K562 (cell line): ENCODE measurements at regions not wholly inside any gene's neighbourhood (a gene's known extent, or its start where the extent isn't known, plus 50 kb on each side); places are given as distances from the start of the nearest gene placed in this dataset.

ENCODE experiments used
- ARHGAP35 ChIP-seq: fragments of 450-650 bp; IDR thresholded peaks from 2 replicates; pipeline ENCODE4 v1.6.1; 2018; ENCODE audit not compliant: partially characterized antibody
- FUS ChIP-seq: fragments of 200-400 bp; formaldehyde crosslinking; optimal IDR thresholded peaks from 2 replicates; pipeline ENCODE3; 2017; ENCODE audit warnings: low read depth, low read length
- MGA ChIP-seq: fragments of 450-650 bp; IDR thresholded peaks from 2 replicates; pipeline ENCODE4 v1.6.1; 2016; ENCODE audit warnings: mild to moderate bottlenecking, moderate library complexity
- ZNF280A ChIP-seq: fragments of 450-650 bp; IDR thresholded peaks from 2 replicates; pipeline ENCODE4 v1.6.1; 2018; ENCODE audit warnings: mild to moderate bottlenecking, low read depth; ENCODE audit not compliant: partially characterized antibody
- ZNF407 ChIP-seq: fragments of 450-650 bp; IDR thresholded peaks from 2 replicates; pipeline ENCODE4 v1.6.1; 2016; ENCODE audit warnings: low read depth
- ZNF41 ChIP-seq: fragments of 250-450 bp; sonication (Bioruptor Pico); conservative IDR thresholded peaks from 2 replicates; pipeline ENCODE4 v1.4.0; 2020; ENCODE audit warnings: mild to moderate bottlenecking
- ZNF764 ChIP-seq: fragments of 250-450 bp; sonication (Bioruptor Pico); IDR thresholded peaks from 2 replicates; pipeline ENCODE4 v1.4.0; 2020; ENCODE audit warnings: low read depth, mild to moderate bottlenecking, moderate library complexity

- TF ChIP-seq ZNF407 (no peak), ZNF280A (no peak), ZNF41 (CRISPR knock-in tag) (no peak), FUS (no peak), ZNF764 (no peak), MGA (no peak), ARHGAP35 (no peak)
Observed at GRCh38 chr4:62550121-62550520, 1350.0 kb downstream of the ADGRL3 start (continued).
